BE2C (cell line): ENCODE measurements at regions not wholly inside any gene's neighbourhood (a gene's known extent, or its start where the extent isn't known, plus 50 kb on each side); places are given as distances from the start of the nearest gene placed in this dataset.

ENCODE experiments used
- DNase-seq: peaks from one replicate; pipeline ENCODE4 v3.0.0-alpha.2; 2020
- H3K27me3 ChIP-seq: fragments of 250-450 bp; sonication (Bioruptor Pico); 2 replicates; pipeline ENCODE4 v1.5.1; 2020; ENCODE audit warnings: mild to moderate bottlenecking
- H3K36me3 ChIP-seq: fragments of 250-450 bp; sonication (Bioruptor Pico); 2 replicates; pipeline ENCODE4 v1.5.1; 2020; ENCODE audit warnings: mild to moderate bottlenecking
- H3K4me1 ChIP-seq: fragments of 250-450 bp; sonication (Bioruptor Pico); 2 replicates; pipeline ENCODE4 v1.5.1; 2020
- H3K4me3 ChIP-seq: 2 replicates; pipeline ENCODE4 v1.5.1; 2011; ENCODE audit warnings: low read depth, low read length
- H3K9me3 ChIP-seq: fragments of 250-450 bp; sonication (Bioruptor Pico); 2 replicates; pipeline ENCODE4 v1.5.1; 2020
- TF ChIP-seq, protein P1 (sequence below): IDR thresholded peaks from 2 replicates; pipeline ENCODE4 v1.5.1; 2012; ENCODE audit warnings: mild to moderate bottlenecking, low read depth, low read length

DNA sequence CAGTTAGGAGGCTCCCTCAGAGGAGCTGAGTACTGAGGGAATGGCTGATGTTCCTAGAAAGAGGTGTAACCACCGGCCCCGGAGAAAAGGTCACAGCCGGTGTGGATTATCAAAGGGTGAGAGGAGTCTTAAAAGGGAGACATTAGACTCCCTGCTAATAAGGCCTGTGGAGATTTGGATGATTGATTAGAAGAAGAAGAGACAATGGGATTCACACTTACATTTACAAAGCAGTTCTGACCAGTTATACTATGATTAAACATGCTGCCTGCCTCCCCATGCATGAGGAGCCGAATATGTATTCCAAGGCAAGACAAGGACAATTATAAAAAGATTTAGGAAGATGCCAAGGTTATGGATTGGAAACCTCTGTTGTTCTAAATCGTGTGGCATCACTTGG, 302.4 kb downstream of the SLC4A3 start:
- TF ChIP-seq, protein P1, sequence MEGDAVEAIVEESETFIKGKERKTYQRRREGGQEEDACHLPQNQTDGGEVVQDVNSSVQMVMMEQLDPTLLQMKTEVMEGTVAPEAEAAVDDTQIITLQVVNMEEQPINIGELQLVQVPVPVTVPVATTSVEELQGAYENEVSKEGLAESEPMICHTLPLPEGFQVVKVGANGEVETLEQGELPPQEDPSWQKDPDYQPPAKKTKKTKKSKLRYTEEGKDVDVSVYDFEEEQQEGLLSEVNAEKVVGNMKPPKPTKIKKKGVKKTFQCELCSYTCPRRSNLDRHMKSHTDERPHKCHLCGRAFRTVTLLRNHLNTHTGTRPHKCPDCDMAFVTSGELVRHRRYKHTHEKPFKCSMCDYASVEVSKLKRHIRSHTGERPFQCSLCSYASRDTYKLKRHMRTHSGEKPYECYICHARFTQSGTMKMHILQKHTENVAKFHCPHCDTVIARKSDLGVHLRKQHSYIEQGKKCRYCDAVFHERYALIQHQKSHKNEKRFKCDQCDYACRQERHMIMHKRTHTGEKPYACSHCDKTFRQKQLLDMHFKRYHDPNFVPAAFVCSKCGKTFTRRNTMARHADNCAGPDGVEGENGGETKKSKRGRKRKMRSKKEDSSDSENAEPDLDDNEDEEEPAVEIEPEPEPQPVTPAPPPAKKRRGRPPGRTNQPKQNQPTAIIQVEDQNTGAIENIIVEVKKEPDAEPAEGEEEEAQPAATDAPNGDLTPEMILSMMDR = no peak
- Histone ChIP-seq H3K9me3 (no peaks in the 10 kb centered on the region), H3K4me3 (no peak overlapping the region), H3K4me1 (no peaks in the 10 kb centered on the region), H3K36me3 (no peaks in the 10 kb centered on the region), H3K27me3 (no peaks in the 10 kb centered on the region; the same call in 1 of the 2 replicates)
- no peak for DNase-seq

DNA sequence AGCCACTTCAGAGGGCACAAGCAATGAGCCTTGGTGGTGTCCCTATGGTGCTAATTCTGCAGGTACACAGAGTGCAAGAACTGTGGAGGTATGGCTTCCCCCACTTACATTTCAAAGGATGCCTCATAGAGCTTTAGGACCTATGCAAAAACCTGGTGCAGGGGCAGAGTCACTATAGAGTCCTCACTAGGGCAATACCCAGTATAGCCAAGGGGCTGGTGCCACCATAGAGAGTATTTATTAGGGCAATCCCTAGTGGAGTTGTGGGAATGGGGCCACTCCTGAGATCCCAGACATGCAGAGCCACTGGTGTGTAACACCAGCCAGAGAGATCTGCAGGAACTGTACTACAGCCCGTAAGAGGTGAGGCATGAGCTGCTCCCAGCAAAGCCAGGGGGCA, 312.2 kb downstream of the SLC4A3 start:
- TF ChIP-seq, protein P1 = no peak
- DNase-seq = no peak

DNA sequence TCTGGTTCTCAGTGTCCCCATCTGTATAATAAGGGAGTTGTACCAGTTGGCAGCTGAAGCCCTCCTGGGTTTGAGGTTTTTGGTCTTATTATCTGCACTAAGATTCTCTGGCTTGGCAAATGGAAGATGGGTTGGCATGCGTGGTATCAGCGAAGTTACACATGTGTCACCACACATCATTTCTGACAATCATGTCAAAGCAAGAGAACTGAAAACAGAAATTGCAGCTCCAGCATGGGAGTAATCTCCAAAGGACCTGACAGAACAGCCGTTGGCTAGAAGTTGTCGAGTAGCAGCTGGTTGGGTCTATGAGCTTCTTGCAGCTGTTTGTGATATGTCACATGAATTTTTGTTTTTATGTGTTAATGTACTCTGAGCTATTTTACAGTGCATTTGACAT, 317.4 kb downstream of the SLC4A3 start:
- H3K9me3 ChIP-seq = no peaks in the 10 kb centered on the region
- no peaks in the 10 kb centered on the region for H3K27me3 ChIP-seq
- no peak overlapping the region for H3K4me3 ChIP-seq
- H3K4me1 ChIP-seq = no peaks in the 10 kb centered on the region
- TF ChIP-seq, protein P1 = no peak
- H3K36me3 ChIP-seq = no peaks in the 10 kb centered on the region
- DNase-seq = no peak

More for the DNA sequence above, 312.2 kb downstream of the SLC4A3 start:
- H3K4me3 ChIP-seq = no peak overlapping the region
- H3K36me3 ChIP-seq = no peaks in the 10 kb centered on the region
- no peaks in the 10 kb centered on the region for H3K4me1 ChIP-seq
- no peaks in the 10 kb centered on the region for H3K9me3 ChIP-seq
- no peaks in the 10 kb centered on the region for H3K27me3 ChIP-seq

DNA sequence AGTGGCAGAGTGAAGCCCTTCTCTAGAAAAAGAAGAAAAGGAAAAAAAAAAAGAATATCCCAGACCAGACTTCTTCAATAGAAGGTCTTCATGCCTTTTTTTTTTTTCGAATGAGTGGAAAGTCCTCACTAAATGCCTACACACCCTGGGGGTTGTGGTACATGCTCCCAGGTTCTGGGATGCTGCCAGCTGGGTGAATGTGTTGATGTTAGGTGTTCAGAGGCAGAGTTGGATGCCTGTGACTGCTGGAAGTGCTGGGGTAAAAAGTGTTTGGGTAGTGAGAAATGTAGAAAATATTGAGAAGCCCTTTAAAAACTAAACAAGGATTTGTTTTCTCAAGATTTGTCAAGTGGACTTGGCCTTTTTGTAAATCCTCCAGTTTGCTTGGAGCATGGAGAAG, 318.6 kb downstream of the SLC4A3 start:
- H3K4me3 ChIP-seq = no peak overlapping the region
- H3K4me1 ChIP-seq = no peaks in the 10 kb centered on the region
- no peaks in the 10 kb centered on the region for H3K36me3 ChIP-seq
- no peak for DNase-seq
- TF ChIP-seq, protein P1 = no peak
- no peaks in the 10 kb centered on the region; the same call in 1 of the 2 replicates for H3K27me3 ChIP-seq
- no peaks in the 10 kb centered on the region for H3K9me3 ChIP-seq

DNA sequence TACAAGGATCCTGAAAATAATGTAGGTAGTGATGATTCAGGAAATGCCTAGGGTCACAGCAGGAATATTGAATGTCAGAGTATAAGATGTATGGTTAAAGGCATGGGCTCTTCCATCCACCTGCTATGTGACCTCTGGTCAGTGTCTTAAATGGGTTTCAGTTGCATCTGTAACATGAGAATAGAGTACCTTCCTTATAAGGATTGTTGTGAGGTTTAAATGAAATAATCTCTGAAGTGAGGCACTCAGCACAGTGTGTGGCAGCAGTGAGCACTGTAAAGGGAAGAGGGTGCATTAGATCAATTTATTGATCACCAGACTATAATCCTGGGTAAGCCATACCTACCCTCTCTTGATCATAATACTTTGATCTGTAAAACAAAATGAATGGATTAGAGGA, 319.1 kb downstream of the SLC4A3 start:
- TF ChIP-seq, protein P1 = no peak

DNA sequence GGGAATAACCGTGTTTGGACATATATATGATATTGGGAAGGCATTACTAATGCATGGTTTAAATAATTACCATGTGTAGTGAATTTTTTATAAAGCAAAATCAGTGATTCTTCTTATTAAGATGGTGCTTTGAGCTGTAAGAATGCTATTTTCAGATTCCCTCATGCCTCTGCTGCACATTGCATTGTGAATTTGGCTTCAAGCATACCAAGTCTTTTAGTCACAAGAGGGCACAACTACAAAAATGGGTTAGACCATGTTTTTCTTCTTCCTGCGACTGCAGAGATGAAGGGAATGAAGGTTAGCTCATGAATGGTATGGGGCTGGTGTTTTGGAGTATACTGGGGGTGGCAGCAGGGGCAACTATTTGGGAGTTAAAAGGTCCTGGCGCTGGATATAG, 320.1 kb downstream of the SLC4A3 start:
- no peak overlapping the region for H3K4me3 ChIP-seq
- H3K27me3 ChIP-seq = no peaks in the 10 kb centered on the region; the same call in 1 of the 2 replicates
- TF ChIP-seq, protein P1 = no peak
- no peaks in the 10 kb centered on the region for H3K4me1 ChIP-seq
- no peak for DNase-seq
- H3K36me3 ChIP-seq = no peaks in the 10 kb centered on the region
- H3K9me3 ChIP-seq = no peaks in the 10 kb centered on the region

More for the DNA sequence above, 319.1 kb downstream of the SLC4A3 start:
- no peak for DNase-seq
- no peaks in the 10 kb centered on the region for H3K36me3 ChIP-seq
- H3K27me3 ChIP-seq = no peaks in the 10 kb centered on the region; the same call in 1 of the 2 replicates
- no peak overlapping the region for H3K4me3 ChIP-seq
- no peaks in the 10 kb centered on the region for H3K9me3 ChIP-seq
- H3K4me1 ChIP-seq = no peaks in the 10 kb centered on the region
